ENCODE measurements at regions not wholly inside any gene's neighbourhood (a gene's known extent, or its start where the extent isn't known, plus 50 kb on each side); places are given as distances from the start of the nearest gene placed in this dataset.

GRCh38 chr19:30144242-30144758 lies 202.3 kb downstream of the URI1 start:
- TF ChIP-seq, protein P1, sequence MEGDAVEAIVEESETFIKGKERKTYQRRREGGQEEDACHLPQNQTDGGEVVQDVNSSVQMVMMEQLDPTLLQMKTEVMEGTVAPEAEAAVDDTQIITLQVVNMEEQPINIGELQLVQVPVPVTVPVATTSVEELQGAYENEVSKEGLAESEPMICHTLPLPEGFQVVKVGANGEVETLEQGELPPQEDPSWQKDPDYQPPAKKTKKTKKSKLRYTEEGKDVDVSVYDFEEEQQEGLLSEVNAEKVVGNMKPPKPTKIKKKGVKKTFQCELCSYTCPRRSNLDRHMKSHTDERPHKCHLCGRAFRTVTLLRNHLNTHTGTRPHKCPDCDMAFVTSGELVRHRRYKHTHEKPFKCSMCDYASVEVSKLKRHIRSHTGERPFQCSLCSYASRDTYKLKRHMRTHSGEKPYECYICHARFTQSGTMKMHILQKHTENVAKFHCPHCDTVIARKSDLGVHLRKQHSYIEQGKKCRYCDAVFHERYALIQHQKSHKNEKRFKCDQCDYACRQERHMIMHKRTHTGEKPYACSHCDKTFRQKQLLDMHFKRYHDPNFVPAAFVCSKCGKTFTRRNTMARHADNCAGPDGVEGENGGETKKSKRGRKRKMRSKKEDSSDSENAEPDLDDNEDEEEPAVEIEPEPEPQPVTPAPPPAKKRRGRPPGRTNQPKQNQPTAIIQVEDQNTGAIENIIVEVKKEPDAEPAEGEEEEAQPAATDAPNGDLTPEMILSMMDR (IDR thresholded peaks at IDR 0.05; ENCODE audit: low read depth, low read length), result no peak
- Histone ChIP-seq H3K9me3 (ENCODE audit: severe bottlenecking) (no peaks in the 10 kb centered on the region), H3K27ac (no peak overlapping the region), H3K27me3 (ENCODE audit: insufficient read depth, low read depth, severe bottlenecking) (no peaks in the 10 kb centered on the region), H3K36me3 (no peaks in the 10 kb centered on the region), H3K4me3 (ENCODE audit: low read depth, low read length) (no peak overlapping the region)
- DNase-seq, result no peak

DNA sequence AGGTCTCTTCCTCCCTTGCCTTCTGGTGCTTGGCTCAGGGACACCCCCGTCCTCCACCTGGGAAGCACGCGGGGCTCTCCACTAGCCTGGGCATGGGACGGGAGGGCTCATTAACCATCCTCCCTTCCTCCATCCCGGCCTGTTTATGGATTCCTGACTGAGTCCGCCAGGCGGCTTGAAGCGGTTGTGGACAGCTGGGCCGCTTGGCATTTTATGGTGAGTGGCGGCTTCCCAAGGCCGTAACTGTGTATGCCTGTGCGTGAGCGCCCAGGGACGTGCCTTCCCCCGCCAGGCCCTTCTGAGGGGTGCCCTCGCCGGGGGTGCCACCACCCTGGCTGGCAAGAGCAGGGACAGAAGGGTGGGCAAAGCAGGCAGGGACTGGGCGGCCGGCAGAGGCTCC lies 202.8 kb downstream of the URI1 start:
- Histone ChIP-seq H3K36me3 (no peaks in the 10 kb centered on the region), H3K27me3 (ENCODE audit: insufficient read depth, low read depth, severe bottlenecking) (no peaks in the 10 kb centered on the region), H3K27ac (no peak overlapping the region), H3K4me3 (ENCODE audit: low read depth, low read length) (no peak overlapping the region), H3K9me3 (ENCODE audit: severe bottlenecking) (no peaks in the 10 kb centered on the region)
- DNase-seq, result no peak
- TF ChIP-seq, protein P1 (IDR thresholded peaks at IDR 0.05; ENCODE audit: low read depth, low read length), result no peak

GRCh38 chr19:30145467-30145866 lies 203.4 kb downstream of the URI1 start:
- Histone ChIP-seq H3K9me3 (ENCODE audit: severe bottlenecking) (no peaks in the 10 kb centered on the region), H3K27me3 (ENCODE audit: insufficient read depth, low read depth, severe bottlenecking) (no peaks in the 10 kb centered on the region), H3K4me3 (ENCODE audit: low read depth, low read length) (no peak overlapping the region), H3K36me3 (no peaks in the 10 kb centered on the region), H3K27ac (no peak overlapping the region)
- DNase-seq, result no peak
- TF ChIP-seq, protein P1 (IDR thresholded peaks at IDR 0.05; ENCODE audit: low read depth, low read length), result no peak

DNA sequence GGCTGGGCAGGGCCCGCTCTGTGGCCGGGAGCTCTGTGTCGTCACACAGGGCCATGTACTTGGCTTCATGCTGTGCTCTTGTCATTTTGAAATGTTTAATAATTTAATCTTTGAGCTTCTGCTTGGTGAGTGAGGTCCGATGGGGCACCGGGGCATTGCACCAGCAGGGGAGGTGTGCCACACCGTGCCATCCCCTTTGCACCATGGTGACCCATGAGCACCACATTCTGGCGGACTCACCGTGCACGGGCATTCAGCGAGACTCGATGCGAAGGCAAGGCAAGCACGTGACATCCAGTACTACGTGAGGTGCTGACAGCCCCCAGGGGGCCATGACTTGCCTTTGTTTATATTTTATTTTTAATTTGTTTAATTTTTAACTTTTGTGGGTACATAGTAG lies 204.3 kb downstream of the URI1 start:
- Histone ChIP-seq H3K9me3 (ENCODE audit: severe bottlenecking) (no peaks in the 10 kb centered on the region), H3K4me3 (ENCODE audit: low read depth, low read length) (no peak overlapping the region), H3K36me3 (no peaks in the 10 kb centered on the region), H3K27ac (no peak overlapping the region), H3K27me3 (ENCODE audit: insufficient read depth, low read depth, severe bottlenecking) (no peaks in the 10 kb centered on the region)
- no peak for DNase-seq
- TF ChIP-seq, protein P1 (IDR thresholded peaks at IDR 0.05; ENCODE audit: low read depth, low read length), result no peak

- Histone ChIP-seq H3K27ac (no peak overlapping the region), H3K36me3 (no peaks in the 10 kb centered on the region), H3K27me3 (ENCODE audit: insufficient read depth, low read depth, severe bottlenecking) (no peaks in the 10 kb centered on the region), H3K9me3 (ENCODE audit: severe bottlenecking) (no peaks in the 10 kb centered on the region), H3K4me3 (ENCODE audit: low read depth, low read length) (no peak overlapping the region)
- TF ChIP-seq, protein P1 (IDR thresholded peaks at IDR 0.05; ENCODE audit: low read depth, low read length), result no peak
- DNase-seq, result no peak
Measured at GRCh38 chr19:30148039-30148790, 206.2 kb downstream of the URI1 start.

DNA sequence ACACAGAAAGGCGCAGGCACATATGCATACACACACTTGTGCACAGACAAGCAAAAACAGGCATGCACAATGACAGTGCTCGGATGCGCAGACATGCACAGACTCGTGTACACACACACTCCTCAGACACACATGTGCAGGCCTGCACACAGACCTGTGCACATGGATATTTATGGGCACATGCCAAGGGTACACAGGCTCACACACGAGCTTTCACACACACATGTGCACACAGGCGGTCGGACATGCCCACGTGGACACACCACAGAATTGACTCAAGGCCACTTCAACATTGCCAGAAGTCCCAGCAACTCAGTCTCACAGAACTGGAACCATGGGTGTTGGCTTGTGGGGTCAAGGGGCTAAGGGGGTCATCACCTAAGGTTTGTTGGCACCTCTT lies 206.8 kb downstream of the URI1 start:
- DNase-seq, result no peak
- Histone ChIP-seq H3K36me3 (no peaks in the 10 kb centered on the region), H3K27me3 (ENCODE audit: insufficient read depth, low read depth, severe bottlenecking) (no peaks in the 10 kb centered on the region), H3K9me3 (ENCODE audit: severe bottlenecking) (no peaks in the 10 kb centered on the region), H3K4me3 (ENCODE audit: low read depth, low read length) (no peak overlapping the region), H3K27ac (no peak overlapping the region)
- TF ChIP-seq, protein P1 (IDR thresholded peaks at IDR 0.05; ENCODE audit: low read depth, low read length), result no peak

Measured in WERI-Rb-1 (cell line).